HCT116 (cell line): ENCODE measurements at regions not wholly inside any gene's neighbourhood (a gene's known extent, or its start where the extent isn't known, plus 50 kb on each side); places are given as distances from the start of the nearest gene placed in this dataset.

Experiments used
- CBX3 ChIP-seq: IDR thresholded peaks from 2 replicates; pipeline ENCODE4 v1.6.1; 2012; ENCODE audit warnings: low read depth
- CTCF ChIP-seq, 3 experiments: fragments of 200-600 bp in 1 of 3; sonication (generic) in 1 of 3; IDR thresholded peaks in 2 of 3; conservative IDR thresholded peaks in 1 of 3; 2 replicates each; pipeline ENCODE4 v1.5.1; 2012 to 2017; ENCODE audit warnings: low read depth in 2 of 3, low read length in 2 of 3, antibody characterized with exemption in 1 of 3, borderline replicate concordance in 1 of 3, control low read depth in 1 of 3, mild to moderate bottlenecking in 1 of 3, mixed read lengths in 1 of 3, mixed run types in 1 of 3, moderate library complexity in 1 of 3; ENCODE audit not compliant: insufficient read depth in 1 of 3
- EZH2 ChIP-seq: fragments of 200-600 bp; sonication (generic); IDR thresholded peaks from 2 replicates; pipeline ENCODE4 v1.6.1; 2017; ENCODE audit warnings: antibody characterized with exemption, mixed run types
- EZH2phosphoT487 ChIP-seq: fragments of 200-600 bp; IDR thresholded peaks from 2 replicates; pipeline ENCODE4 v1.6.1; 2018; ENCODE audit warnings: antibody characterized with exemption, borderline replicate concordance
- POLR2A ChIP-seq: IDR thresholded peaks from 2 replicates; pipeline ENCODE4 v1.7.0; 2011; ENCODE audit warnings: borderline replicate concordance; ENCODE audit not compliant: insufficient read depth, insufficient read length; ENCODE audit errors: extremely low read depth
- POLR2AphosphoS5 ChIP-seq: IDR thresholded peaks from 2 replicates; pipeline ENCODE4 v1.6.1; 2011; ENCODE audit warnings: mild to moderate bottlenecking, low read depth, low read length, moderate library complexity
- TCF7L2 ChIP-seq: IDR thresholded peaks from 2 replicates; pipeline ENCODE4 v1.7.0; 2011; ENCODE audit warnings: borderline replicate concordance, inconsistent platforms; ENCODE audit not compliant: insufficient read depth, insufficient read length; ENCODE audit errors: extremely low read depth
- ZNF274 ChIP-seq: fragments of 200-500 bp; sonication (Bioruptor generic); IDR thresholded peaks from 2 replicates; pipeline ENCODE4 v1.6.1; 2014; ENCODE audit warnings: mild to moderate bottlenecking, low read depth, low read length, inconsistent platforms
- TF ChIP-seq, protein P1 (sequence below): IDR thresholded peaks from 2 replicates; pipeline ENCODE4 v1.6.1; 2012; ENCODE audit warnings: low read depth

- TF ChIP-seq EZH2phosphoT487 = no peak
- TF ChIP-seq CTCF (IDR thresholded peaks at IDR 0.05 in 2 of 3, conservative IDR thresholded peaks at IDR 0.05 in 1 of 3; ENCODE audit: borderline replicate concordance in 1 of 3, insufficient read depth in 1 of 3, low read depth in 2 of 3, low read length in 2 of 3) = no peak
- TF ChIP-seq POLR2AphosphoS5 = no peak
- TF ChIP-seq EZH2 = no peak
- no peak for TF ChIP-seq TCF7L2
- TF ChIP-seq POLR2A = no peak
- TF ChIP-seq ZNF274 = no peak
- no peak for TF ChIP-seq CBX3
- TF ChIP-seq, protein P1, sequence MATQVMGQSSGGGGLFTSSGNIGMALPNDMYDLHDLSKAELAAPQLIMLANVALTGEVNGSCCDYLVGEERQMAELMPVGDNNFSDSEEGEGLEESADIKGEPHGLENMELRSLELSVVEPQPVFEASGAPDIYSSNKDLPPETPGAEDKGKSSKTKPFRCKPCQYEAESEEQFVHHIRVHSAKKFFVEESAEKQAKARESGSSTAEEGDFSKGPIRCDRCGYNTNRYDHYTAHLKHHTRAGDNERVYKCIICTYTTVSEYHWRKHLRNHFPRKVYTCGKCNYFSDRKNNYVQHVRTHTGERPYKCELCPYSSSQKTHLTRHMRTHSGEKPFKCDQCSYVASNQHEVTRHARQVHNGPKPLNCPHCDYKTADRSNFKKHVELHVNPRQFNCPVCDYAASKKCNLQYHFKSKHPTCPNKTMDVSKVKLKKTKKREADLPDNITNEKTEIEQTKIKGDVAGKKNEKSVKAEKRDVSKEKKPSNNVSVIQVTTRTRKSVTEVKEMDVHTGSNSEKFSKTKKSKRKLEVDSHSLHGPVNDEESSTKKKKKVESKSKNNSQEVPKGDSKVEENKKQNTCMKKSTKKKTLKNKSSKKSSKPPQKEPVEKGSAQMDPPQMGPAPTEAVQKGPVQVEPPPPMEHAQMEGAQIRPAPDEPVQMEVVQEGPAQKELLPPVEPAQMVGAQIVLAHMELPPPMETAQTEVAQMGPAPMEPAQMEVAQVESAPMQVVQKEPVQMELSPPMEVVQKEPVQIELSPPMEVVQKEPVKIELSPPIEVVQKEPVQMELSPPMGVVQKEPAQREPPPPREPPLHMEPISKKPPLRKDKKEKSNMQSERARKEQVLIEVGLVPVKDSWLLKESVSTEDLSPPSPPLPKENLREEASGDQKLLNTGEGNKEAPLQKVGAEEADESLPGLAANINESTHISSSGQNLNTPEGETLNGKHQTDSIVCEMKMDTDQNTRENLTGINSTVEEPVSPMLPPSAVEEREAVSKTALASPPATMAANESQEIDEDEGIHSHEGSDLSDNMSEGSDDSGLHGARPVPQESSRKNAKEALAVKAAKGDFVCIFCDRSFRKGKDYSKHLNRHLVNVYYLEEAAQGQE = no peak
These were observed 195.7 kb downstream of the GPX5 start for GRCh38 chr6:28721372-28721771.
